Fibroblast of lung (primary cell): ENCODE measurements at regions not wholly inside any gene's neighbourhood (a gene's known extent, or its start where the extent isn't known, plus 50 kb on each side); places are given as distances from the start of the nearest gene placed in this dataset.

Experiments used
- CTCF ChIP-seq, 2 donors: IDR thresholded peaks in 1 of 2; conservative IDR thresholded peaks in 1 of 2; 1 replicate in 1 of 2; 2 replicates in 1 of 2; pipeline ENCODE4 v1.5.1; 2011 to 2012; ENCODE audit warnings: low read length in 2 of 2, control low read depth in 1 of 2, inconsistent platforms in 1 of 2, low read depth in 1 of 2, mild to moderate bottlenecking in 1 of 2
- EZH2 ChIP-seq: IDR thresholded peaks from 2 replicates; pipeline ENCODE4 v1.5.1; 2012; ENCODE audit warnings: low read length, control low read depth, mild to moderate bottlenecking; ENCODE audit errors: missing control alignments

GRCh38 chr3:106065831-106066230, 197.0 kb upstream of the CBLB start:
- TF ChIP-seq CTCF (conservative IDR thresholded peaks at IDR 0.05 in 1 of 2, IDR thresholded peaks at IDR 0.05 in 1 of 2; ENCODE audit: low read depth in 1 of 2, low read length in 2 of 2) (no peak), EZH2 (no peak)
